DND-41 (cell line): ENCODE measurements at regions not wholly inside any gene's neighbourhood (a gene's known extent, or its start where the extent isn't known, plus 50 kb on each side); places are given as distances from the start of the nearest gene placed in this dataset.

ENCODE experiments used
- EZH2 ChIP-seq: IDR thresholded peaks from 3 replicates; pipeline ENCODE4 v1.6.1; 2012; ENCODE audit warnings: borderline replicate concordance, low read depth, mild to moderate bottlenecking, moderate library complexity, low read length, inconsistent platforms; ENCODE audit not compliant: severe bottlenecking
- TF ChIP-seq, protein P1 (sequence below): IDR thresholded peaks from 2 replicates; pipeline ENCODE4 v1.5.1; 2012; ENCODE audit warnings: borderline replicate concordance, low read length, moderate library complexity, mild to moderate bottlenecking; ENCODE audit not compliant: poor library complexity, severe bottlenecking; ENCODE audit errors: extremely low read depth

DNA sequence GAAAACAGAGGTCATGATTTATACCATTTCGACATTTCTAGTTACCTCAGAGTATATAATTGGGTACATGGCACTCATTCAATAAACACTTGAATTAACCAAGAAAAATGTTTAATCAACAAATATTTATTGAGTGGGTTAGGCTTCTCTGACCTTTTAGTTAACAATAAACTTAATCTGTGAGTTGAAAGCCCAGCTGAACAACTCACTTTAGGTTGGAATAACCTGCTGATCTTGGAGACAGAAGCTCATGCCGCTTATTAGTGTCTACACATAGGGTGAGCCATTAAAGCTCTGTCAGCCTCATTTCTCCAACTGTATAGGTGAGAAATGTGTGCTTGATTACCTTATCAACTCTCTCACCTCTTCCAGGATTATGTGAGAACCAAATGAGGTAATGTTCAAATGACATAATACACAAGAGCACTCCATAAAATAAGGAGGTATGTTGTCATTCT is 98.2 kb upstream of the DTNBP1 start:
- TF ChIP-seq, protein P1, sequence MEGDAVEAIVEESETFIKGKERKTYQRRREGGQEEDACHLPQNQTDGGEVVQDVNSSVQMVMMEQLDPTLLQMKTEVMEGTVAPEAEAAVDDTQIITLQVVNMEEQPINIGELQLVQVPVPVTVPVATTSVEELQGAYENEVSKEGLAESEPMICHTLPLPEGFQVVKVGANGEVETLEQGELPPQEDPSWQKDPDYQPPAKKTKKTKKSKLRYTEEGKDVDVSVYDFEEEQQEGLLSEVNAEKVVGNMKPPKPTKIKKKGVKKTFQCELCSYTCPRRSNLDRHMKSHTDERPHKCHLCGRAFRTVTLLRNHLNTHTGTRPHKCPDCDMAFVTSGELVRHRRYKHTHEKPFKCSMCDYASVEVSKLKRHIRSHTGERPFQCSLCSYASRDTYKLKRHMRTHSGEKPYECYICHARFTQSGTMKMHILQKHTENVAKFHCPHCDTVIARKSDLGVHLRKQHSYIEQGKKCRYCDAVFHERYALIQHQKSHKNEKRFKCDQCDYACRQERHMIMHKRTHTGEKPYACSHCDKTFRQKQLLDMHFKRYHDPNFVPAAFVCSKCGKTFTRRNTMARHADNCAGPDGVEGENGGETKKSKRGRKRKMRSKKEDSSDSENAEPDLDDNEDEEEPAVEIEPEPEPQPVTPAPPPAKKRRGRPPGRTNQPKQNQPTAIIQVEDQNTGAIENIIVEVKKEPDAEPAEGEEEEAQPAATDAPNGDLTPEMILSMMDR, result no peak
- no peak for TF ChIP-seq EZH2
